ENCODE measurements at regions not wholly inside any gene's neighbourhood (a gene's known extent, or its start where the extent isn't known, plus 50 kb on each side); places are given as distances from the start of the nearest gene placed in this dataset.

- TF ChIP-seq CTCF (IDR thresholded peaks at IDR 0.05) (peak in 3 of 6 experiments; percentile 25 to 32 (median 28)), POLR2A (IDR thresholded peaks at IDR 0.05) (no peak)
Observed at GRCh38 chr11:11786771-11787170, 55.0 kb upstream of the USP47 start.
